ENCODE measurements at regions not wholly inside any gene's neighbourhood (a gene's known extent, or its start where the extent isn't known, plus 50 kb on each side); places are given as distances from the start of the nearest gene placed in this dataset.
"Not testable (repeated sequence)": the region's sequence is repeated elsewhere in the genome, so short reads cannot be mapped to it uniquely, and the experiment has no call there.

DNA sequence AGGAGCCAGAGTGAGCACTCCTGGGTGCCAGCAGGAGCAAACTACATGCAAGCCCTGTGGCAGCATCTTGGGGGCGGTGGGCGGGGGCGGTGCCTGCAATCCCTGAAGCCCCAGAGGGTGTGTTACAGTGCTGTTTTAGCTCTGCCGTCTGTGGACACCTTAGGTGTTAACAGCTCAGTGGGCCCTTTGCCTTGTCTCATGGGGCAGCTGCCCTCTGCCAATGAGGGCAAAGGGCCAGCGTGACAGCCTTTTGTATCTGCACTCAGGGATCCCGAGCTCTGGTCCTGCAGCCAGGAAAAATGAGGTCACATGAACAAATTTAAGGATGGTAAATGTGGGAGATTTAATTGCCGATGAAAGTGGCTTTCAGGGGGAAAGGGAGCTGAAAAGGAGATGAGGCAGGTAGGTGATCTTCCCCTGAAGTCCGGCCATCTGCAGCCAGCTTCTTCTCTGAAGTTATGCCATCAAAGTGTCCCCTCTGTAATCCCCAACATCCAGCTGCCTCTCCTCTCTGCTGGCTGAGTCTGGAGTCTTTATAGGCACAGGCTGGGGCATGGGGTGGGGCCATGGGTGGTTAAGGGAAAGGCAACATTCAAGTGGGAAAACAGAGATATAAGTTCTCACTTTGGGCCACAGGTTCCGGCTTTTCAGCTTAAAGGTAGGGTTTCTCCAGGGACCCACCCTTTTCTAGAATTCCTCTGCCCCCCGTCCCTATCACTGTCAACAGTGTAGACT is 267.1 kb upstream of the NBPF12 start:
- DNase-seq (ENCODE audit: extremely low read depth, low read depth); H3K4me3 ChIP-seq (replicated peaks; ENCODE audit: low read depth, low read length): not testable (repeated sequence)

DNA sequence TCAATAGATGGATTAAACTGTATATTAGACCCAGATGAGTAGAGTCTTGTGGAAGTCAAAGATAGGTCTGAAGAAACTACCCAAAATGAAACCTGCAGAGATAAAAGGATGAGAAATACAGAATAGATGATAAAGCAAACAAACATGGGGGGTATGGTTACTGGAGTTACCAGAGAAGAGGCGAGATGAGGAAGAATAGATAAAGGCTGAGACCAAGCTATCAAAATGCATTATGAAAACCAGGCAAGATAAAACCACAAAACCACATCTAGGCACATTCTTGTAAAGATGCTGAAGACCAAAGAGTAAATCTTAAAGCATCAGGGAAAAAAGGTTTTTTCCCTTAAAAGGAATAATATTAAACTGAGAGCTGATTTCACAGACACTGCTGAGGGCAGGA is 271.8 kb upstream of the NBPF12 start:
- H3K4me3 ChIP-seq (replicated peaks; ENCODE audit: low read depth, low read length); DNase-seq (ENCODE audit: extremely low read depth, low read depth): not testable (repeated sequence)

DNA sequence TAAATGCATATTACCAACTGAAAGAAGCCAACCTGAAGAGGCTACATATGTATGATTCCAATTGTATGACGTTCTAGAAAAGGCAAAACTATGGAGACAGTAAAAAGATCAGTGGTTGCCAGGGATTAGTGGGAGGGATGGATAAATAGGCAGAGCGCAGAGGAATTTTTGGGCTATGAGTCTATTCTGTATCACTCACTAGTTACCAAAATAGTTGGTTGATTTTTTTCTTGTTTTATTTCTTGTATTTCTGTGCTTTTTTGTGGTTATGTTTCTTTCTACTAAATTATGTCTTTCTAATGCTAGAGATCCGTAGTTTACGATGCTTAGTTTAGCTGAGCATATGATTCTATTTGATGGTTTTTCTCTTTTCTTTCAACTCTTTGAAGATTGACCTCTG is 277.9 kb upstream of the NBPF12 start:
- not testable (repeated sequence) for DNase-seq (ENCODE audit: extremely low read depth, low read depth)

DNA sequence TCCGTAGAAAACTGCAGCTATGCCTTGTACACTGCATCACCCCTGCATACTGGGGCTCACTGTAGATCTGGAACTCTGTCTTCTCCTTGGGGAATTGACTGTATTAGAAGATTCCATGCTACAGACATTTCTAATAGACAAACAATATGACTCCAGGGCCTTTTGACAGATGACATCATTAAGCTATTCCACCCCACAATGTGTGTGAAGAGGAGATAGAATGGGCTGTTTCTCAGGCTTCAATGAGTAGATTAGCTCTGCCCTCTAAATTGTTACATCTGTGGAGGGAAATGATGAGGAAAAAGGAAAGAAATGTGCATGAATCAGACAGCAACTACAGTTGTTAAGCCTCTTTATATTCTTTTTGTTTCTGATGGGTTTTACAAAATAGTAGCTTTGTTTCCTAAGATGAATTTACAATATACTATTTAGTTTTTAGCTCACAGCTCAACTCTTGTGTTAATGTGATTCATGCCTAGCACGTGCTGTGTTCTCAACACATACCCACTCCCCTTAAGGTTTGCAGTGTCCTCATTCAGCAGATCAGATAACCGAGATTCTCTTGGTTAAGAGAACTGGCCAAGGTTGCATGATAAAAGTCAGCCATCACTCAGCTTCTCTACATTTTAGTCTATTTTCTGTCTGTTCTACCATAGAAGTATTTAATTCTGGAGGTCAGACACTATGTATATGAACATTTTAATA is 281.6 kb upstream of the NBPF12 start:
- H3K4me3 ChIP-seq (replicated peaks; ENCODE audit: low read depth, low read length); DNase-seq (ENCODE audit: extremely low read depth, low read depth): not testable (repeated sequence)

More for the DNA sequence above, 277.9 kb upstream of the NBPF12 start:
- H3K4me3 ChIP-seq (replicated peaks; ENCODE audit: low read depth, low read length), result not testable (repeated sequence)

DNA sequence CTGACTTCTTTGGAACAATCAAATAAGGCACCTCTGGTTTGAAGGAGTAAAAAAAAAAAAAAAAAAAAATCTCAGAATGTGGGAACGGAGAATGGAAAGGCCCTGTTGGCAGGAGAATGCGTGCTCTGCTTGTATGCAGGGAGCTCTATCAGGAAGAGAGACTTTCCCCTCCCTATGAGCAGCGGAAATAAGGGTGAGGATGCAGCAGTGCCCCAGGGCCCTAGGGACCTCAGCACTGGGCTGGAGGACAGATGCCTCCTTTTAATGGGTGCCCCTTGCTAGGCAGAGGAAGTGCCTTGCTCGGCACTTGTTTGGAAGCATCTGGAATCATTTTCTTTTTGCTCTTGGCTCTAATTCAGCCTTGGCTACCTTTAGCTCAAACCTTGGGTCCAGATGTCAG is 283.4 kb upstream of the NBPF12 start:
- not testable (repeated sequence) for H3K4me3 ChIP-seq (replicated peaks; ENCODE audit: low read depth, low read length)

DNA sequence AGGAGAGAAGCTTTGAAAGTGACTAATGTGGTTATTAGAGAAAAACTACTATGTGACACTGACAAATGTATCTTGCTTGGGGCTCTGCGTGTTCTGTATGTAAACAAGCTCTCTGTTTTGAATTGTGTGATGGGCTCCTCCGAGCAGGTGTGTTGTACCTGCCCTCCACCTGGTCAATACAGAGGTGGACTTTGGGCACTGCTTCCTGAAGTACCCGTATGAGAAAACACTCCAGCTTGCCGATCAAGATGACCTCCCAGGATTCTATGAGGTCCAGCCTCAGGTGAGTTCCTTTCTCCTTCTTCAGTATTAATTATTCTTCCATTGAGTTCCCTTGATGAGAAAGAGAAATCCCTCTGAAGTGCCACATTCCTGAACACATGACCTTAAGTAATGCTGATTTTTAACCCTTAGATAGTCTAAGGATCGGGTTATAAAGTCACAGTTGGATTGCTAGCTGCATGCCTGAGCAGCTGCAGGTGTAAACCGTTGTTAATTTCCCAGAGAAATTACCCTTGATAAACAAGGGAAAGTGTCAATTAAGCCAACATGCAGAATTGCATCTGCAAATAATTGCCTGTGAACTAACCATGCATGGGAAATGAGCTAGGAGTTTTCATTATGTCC is 292.0 kb upstream of the NBPF12 start:
- not testable (repeated sequence) for H3K4me3 ChIP-seq (replicated peaks; ENCODE audit: low read depth, low read length); DNase-seq (ENCODE audit: extremely low read depth, low read depth)

More for the DNA sequence above, 283.4 kb upstream of the NBPF12 start:
- not testable (repeated sequence) for DNase-seq (ENCODE audit: extremely low read depth, low read depth)

DNA sequence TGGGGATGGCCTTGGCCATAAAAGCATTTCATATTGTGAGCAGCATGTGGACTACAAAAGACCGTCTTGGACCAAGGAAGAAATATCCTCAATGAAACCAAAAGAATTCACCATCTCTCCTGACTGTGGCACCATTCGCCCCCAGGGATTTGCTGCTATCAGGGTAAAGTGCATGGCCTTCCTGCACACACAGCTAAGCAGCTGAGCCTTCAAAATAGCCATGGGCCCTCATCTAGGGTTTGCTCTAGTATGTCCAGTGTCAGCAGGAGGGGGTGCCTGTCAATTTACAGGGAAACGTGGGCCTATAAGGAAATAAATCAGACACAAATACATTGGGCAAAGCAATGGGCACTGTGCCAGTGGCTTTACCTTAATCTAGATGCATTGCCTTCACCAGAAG is 296.6 kb upstream of the NBPF12 start:
- DNase-seq (ENCODE audit: extremely low read depth, low read depth), result not testable (repeated sequence)

DNA sequence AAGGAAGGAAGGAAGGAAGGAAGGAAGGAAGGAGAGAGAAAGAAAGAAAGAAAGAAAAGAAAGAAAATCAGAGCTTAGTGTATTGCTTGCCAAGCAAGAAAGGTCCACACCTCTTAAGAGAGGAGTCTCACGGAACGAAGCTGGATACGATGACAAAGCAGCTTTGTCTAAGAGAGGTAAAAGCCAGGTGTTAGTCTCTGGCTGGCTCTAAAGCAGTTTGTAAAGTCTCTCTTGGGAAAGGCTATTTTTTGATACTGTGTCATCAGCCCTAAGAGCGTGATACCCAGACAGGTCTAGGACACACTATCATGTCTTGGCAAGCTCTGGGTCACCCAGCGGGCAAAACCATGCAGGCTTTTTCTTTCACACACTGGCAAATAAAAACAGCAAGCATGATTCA is 297.5 kb upstream of the NBPF12 start:
- not testable (repeated sequence) for DNase-seq (ENCODE audit: extremely low read depth, low read depth); H3K4me3 ChIP-seq (replicated peaks; ENCODE audit: low read depth, low read length)

More for the DNA sequence above, 296.6 kb upstream of the NBPF12 start:
- H3K4me3 ChIP-seq (replicated peaks; ENCODE audit: low read depth, low read length), result not testable (repeated sequence)

DNA sequence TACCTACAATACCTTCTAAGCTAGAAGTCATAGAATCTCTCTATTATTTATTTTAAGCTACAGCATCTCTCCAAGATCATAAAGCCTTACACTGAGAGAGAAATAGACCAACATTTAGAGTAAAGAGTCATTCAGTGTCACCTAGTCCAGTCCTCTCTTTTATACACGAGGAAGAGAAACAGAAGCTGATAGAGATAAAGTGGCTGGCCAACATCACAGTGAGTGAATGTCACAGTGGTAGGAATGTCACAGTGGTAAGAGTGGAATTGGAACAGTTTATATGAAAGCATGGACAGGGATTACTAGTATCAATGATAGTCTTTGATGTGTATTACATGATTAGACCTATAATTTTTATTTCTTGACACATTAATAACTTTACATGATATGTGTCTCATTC is 307.8 kb upstream of the NBPF12 start:
- H3K4me3 ChIP-seq (replicated peaks; ENCODE audit: low read depth, low read length); DNase-seq (ENCODE audit: extremely low read depth, low read depth): not testable (repeated sequence)

DNA sequence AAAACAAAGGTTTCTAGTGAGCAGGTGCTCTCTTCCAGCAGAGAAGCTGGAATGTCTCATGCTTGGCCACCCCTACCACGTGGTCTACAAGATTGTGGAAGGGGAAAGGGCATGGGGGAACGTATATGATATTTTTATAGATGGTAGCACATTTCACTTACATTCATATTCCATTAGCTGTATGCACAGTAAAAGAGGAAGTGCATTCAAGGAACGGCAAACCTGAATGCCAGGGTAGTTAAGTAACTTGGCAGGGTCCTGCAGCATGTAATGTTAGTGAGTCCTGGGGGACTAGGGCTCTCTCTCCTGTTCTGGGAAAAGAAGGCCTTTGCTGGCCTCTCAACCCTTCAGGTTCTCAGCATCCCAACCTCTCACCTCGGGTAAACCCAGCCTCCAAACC is 319.5 kb upstream of the NBPF12 start:
- not testable (repeated sequence) for H3K4me3 ChIP-seq (replicated peaks; ENCODE audit: low read depth, low read length); DNase-seq (ENCODE audit: extremely low read depth, low read depth)

DNA sequence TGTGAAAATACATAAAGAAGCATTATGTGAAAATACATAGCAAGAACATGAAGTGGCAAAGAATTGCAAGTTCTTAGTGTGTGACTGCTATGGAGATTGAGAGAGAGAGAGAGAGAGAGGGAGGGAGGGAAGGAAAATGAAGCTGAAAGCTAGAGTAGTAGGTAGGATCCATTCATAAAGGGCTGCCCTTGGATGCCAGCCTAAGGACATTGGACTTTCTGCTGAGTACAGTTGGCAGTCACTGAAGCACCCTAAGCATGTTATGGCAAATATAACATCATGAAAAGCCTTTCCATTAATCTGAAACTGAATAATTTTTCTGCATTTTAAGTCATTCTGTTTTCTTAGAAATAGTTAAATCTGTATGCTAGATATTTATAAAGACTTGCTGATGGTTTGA is 333.4 kb upstream of the NBPF12 start:
- not testable (repeated sequence) for H3K4me3 ChIP-seq (replicated peaks; ENCODE audit: low read depth, low read length); DNase-seq (ENCODE audit: extremely low read depth, low read depth)

DNA sequence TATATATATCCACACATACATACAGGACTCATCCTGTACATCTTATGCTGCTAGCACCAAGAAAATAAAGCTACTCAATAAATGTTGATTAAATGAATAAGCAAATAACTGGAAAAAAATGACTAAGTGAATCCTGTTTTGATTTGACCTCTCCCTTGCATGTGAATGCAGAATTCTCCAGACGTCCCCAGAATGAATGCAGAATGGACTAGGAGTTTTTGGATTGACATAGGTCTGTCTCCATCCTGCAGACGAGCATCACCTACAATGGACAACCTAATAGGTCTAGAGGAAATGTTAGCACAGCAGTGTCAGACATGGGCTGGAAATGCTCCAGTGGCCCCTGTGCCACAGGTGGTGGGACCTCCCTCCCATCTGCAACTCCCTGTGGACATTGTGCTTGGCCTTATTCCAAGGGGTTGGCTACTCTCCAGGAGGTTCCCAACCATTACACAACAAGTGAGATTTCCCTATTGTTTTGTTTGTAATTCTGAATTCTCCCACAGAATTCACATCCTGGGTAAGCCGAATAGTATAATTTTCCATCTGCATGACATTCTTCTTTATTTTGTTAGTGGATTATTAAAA is 337.3 kb upstream of the NBPF12 start:
- not testable (repeated sequence) for H3K4me3 ChIP-seq (replicated peaks; ENCODE audit: low read depth, low read length); DNase-seq (ENCODE audit: extremely low read depth, low read depth)

DNA sequence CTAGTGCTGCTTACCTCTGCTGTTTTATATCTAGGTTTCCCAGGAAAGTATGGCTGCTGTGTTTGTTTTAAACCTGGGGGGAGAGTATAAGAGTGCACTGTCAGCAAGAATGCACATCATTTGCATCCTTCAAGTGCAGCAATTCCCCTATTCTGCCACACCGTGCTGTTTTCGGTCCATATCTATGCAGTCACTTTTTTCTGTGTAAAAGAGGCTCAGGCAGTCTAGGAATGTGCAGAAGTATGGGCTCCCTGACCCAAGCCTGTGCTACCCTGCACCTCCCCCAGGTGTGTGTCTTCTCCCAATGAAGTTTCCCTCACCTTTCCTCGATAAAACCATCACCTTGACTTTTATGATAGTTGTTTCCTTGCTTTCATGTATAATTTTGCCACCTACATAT is 338.2 kb upstream of the NBPF12 start:
- not testable (repeated sequence) for DNase-seq (ENCODE audit: extremely low read depth, low read depth)

DNA sequence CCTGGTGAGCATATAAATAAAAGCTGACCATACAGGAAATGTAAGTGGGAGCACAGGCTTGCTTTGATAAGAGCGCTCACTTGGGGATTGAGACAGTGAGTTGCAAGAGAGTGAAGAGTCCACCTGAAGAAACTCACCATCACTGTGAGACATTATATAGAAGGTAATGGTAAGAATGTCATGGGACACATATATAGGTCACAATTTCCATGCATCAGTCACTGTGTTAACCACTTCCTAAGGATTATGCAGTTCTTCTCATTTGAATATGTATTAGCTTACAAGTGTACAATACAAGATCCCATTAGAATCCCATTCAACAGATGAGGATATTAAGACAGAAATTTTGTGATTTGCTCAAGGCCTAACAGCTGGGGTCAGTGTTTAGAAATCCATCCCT is 352.4 kb upstream of the NOTCH2NLA start:
- not testable (repeated sequence) for H3K4me3 ChIP-seq (replicated peaks; ENCODE audit: low read depth, low read length); DNase-seq (ENCODE audit: extremely low read depth, low read depth)

More for the DNA sequence above, 338.2 kb upstream of the NBPF12 start:
- not testable (repeated sequence) for H3K4me3 ChIP-seq (replicated peaks; ENCODE audit: low read depth, low read length)

DNA sequence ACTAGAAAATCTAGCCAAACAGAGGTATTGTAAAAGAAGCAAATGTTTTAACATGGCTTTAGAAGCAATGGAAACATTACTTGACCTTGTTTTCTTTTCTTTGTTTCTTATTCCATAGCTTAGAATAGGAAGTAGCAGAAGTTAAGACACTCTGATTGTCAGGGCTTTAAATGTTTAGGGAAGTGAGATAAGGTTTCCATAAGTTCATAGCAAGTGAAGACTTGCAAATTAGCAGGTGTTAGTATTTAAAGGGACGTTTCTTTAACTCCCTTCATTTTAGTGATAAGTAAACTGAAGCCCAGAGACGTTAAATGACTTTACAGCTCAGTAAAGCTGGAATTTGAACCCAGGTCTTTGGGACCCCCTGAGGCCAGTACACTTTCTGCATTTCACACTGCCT is 338.7 kb upstream of the NOTCH2NLA start:
- not testable (repeated sequence) for H3K4me3 ChIP-seq (replicated peaks; ENCODE audit: low read depth, low read length); DNase-seq (ENCODE audit: extremely low read depth, low read depth)

DNA sequence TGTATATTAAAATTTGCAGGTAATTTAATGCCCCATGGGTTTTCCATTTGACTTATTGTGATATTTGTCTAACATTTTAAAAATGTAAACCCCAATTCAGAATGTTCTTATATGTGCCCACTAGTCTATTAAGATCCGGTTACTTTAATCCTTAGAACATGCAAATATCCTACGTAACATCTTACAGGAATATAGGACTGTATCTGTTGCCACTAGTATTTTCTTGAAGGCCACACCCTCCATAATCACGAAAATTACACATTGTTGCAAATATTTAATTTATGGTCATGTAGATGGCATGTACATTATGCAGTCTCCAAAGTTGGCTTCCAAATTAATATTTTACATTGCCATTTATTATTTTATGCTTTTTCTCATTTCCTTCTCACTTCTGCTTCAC is 329.2 kb upstream of the NOTCH2NLA start:
- H3K4me3 ChIP-seq (replicated peaks; ENCODE audit: low read depth, low read length); DNase-seq (ENCODE audit: extremely low read depth, low read depth): not testable (repeated sequence)

DNA sequence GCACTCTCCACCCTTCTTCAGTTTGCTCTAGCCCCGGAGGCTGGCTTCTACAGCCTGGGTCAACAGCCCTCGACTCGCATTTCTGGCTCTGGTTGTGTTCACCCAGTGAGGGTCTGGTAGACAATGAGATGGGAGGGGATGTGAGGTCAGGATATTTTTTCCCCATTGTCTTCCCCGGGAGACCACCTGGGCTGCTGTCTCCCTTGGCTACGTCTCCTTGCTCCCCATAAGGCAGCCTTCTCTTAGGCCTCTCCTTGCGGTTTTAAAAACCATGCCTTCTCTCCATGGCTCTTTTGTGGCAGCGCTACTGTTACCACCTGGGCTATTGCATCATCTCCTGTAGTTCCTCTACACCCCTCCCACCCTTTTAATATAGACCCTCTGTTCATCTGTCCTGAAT is 327.6 kb upstream of the NOTCH2NLA start:
- not testable (repeated sequence) for DNase-seq (ENCODE audit: extremely low read depth, low read depth); H3K4me3 ChIP-seq (replicated peaks; ENCODE audit: low read depth, low read length)

DNA sequence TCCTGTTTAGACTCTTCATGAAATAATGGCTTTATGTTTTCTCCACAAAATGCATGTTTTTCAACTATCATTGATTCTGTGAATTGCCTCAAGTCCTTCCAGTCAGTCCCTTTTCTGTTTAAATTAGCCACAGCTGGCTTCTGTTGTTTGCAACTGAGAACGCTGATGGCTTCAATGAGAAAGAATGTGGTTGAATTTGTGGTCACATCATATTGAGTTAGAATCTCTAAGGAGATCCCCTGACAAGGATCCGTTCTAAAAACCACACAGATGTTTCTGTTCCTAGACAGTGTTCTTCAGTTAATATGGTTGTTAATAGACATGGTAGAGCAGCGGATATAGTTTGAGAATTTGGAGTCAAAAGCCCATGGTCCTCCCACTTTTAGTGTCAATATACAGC is 323.6 kb upstream of the NOTCH2NLA start:
- not testable (repeated sequence) for H3K4me3 ChIP-seq (replicated peaks; ENCODE audit: low read depth, low read length); DNase-seq (ENCODE audit: extremely low read depth, low read depth)

DNA sequence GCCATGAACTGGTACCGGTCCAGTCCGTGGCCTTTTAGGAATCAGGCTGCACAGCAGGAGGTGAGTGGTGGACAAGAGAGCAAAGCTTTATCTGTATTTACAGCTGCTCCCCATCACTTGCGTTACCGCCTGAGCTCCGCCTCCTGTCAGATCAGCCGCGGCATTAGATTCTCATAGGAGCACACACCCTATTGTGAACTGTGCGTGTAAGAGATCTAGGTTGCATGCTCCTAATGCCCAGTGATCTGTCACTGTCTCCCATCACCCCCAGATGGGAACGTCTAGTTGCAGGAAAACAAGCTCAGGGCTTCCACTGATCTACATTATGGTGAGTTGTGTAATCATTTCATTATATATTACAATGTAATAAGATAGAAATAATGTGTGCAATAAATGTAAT is 319.9 kb upstream of the NOTCH2NLA start:
- DNase-seq (ENCODE audit: extremely low read depth, low read depth), result not testable (repeated sequence)

More for the DNA sequence above, 319.9 kb upstream of the NOTCH2NLA start:
- H3K4me3 ChIP-seq (replicated peaks; ENCODE audit: low read depth, low read length), result not testable (repeated sequence)
